GM23248 (cell line): ENCODE measurements at regions not wholly inside any gene's neighbourhood (a gene's known extent, or its start where the extent isn't known, plus 50 kb on each side); places are given as distances from the start of the nearest gene placed in this dataset.

Experiments used
- DNase-seq: peaks from one replicate; pipeline ENCODE4 v3.0.0-alpha.2; 2015
- H2AFZ ChIP-seq: fragments of 200-600 bp; sonication (generic); 2 replicates; pipeline ENCODE4 v1.6.1; 2016; ENCODE audit warnings: antibody characterized with exemption
- H3F3A ChIP-seq: fragments of 200-600 bp; sonication (generic); 2 replicates; pipeline ENCODE4 v1.6.1; 2016; ENCODE audit warnings: mild to moderate bottlenecking, antibody characterized with exemption, mixed run types; ENCODE audit not compliant: insufficient read depth
- H3K27ac ChIP-seq: fragments of 200-600 bp; sonication (generic); 2 replicates; pipeline ENCODE4 v1.5.1; 2016; ENCODE audit warnings: mild to moderate bottlenecking
- H3K27me3 ChIP-seq: fragments of 200-600 bp; sonication (generic); replicated peaks from 2 replicates; pipeline ENCODE4 v1.6.1; 2016; ENCODE audit warnings: mild to moderate bottlenecking; ENCODE audit not compliant: insufficient read depth
- H3K36me3 ChIP-seq: fragments of 200-600 bp; sonication (generic); 2 replicates; pipeline ENCODE4 v1.6.1; 2016; ENCODE audit warnings: low read depth, mild to moderate bottlenecking
- H3K4me1 ChIP-seq: fragments of 200-600 bp; sonication (generic); 2 replicates; pipeline ENCODE4 v1.6.1; 2016; ENCODE audit warnings: mild to moderate bottlenecking; ENCODE audit not compliant: insufficient read depth
- H3K4me2 ChIP-seq: fragments of 200-600 bp; sonication (generic); one replicate; pipeline ENCODE4 v1.6.1; 2016; ENCODE audit warnings: mild to moderate bottlenecking; ENCODE audit not compliant: unreplicated experiment
- H3K4me3 ChIP-seq: fragments of 200-600 bp; sonication (generic); 2 replicates; pipeline ENCODE4 v1.5.1; 2016; ENCODE audit warnings: mild to moderate bottlenecking
- H3K79me2 ChIP-seq: fragments of 200-600 bp; sonication (generic); 2 replicates; pipeline ENCODE4 v1.6.1; 2016; ENCODE audit warnings: mild to moderate bottlenecking; ENCODE audit not compliant: insufficient read depth
- H3K9ac ChIP-seq: fragments of 200-600 bp; sonication (generic); 2 replicates; pipeline ENCODE4 v1.6.1; 2016; ENCODE audit warnings: mild to moderate bottlenecking
- H3K9me2 ChIP-seq: fragments of 200-600 bp; sonication (generic); 2 replicates; pipeline ENCODE4 v1.6.1; 2016; ENCODE audit warnings: mixed run types, mild to moderate bottlenecking, moderate library complexity; ENCODE audit not compliant: insufficient read depth
- H3K9me3 ChIP-seq: fragments of 200-600 bp; sonication (generic); one replicate; pipeline ENCODE4 v1.6.1; 2017; ENCODE audit warnings: low read depth
- H4K20me1 ChIP-seq: fragments of 200-600 bp; sonication (generic); 2 replicates; pipeline ENCODE4 v1.6.0; 2016; ENCODE audit not compliant: insufficient read depth
- EZH2 ChIP-seq: fragments of 200-600 bp; sonication (generic); IDR thresholded peaks from 2 replicates; pipeline ENCODE4 v1.6.1; 2018; ENCODE audit warnings: antibody characterized with exemption, mild to moderate bottlenecking; ENCODE audit not compliant: insufficient read depth, poor library complexity, severe bottlenecking
- EZH2phosphoT487 ChIP-seq: fragments of 200-600 bp; sonication (generic); IDR thresholded peaks from 2 replicates; pipeline ENCODE4 v1.6.1; 2018; ENCODE audit warnings: antibody characterized with exemption, moderate library complexity, mild to moderate bottlenecking, low read depth; ENCODE audit not compliant: insufficient read depth
- WGBS, 2 experiments: methylation state at CpG; one replicate each; pipeline ENCODE4 v1.1.6; 2015 to 2017; ENCODE audit warnings: low lambda C conversion rate in 2 of 2, low coverage in 1 of 2; ENCODE audit errors: missing lambda C conversion rate in 2 of 2; 5-methylcytosine and 5-hydroxymethylcytosine counted together
- in situ Hi-C: fragments of 300-500 bp; cut with MboI; formaldehyde crosslinking; loops from 2 replicates; pipeline ENCODE4 v1.15.0; 2020

DNA sequence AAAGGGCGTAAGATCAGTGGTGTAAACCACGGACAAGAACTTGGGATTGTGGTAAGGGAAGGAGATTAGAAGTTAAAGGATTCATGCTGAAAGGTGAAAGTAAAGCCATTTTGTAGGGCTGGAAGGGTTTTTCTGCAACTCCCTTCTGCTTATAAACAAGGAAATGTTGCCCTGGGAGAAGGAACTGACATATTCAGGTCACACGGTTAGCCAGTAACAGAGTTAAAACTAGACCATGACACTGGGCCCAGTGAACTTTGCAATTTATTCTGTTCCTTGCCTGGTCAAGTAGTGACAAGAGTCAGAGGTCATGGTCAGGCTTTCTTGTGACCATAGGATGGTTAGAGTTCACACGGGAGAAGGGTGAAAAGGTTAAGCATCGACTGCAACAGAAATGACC, 323.3 kb downstream of the DMRT2 start:
- Histone ChIP-seq H3K36me3 (no peaks in the 10 kb centered on the region), H3K79me2 (no peaks in the 10 kb centered on the region), H3K9me2 (no peaks in the 10 kb centered on the region), H2AFZ (no peak overlapping the region), H3K4me3 (no peak overlapping the region), H4K20me1 (no peaks in the 10 kb centered on the region), H3K9ac (no peak overlapping the region), H3K4me1 (no peaks in the 10 kb centered on the region), H3K27ac (no peak overlapping the region), H3K4me2 (no peak overlapping the region), H3K27me3 (no peaks in the 10 kb centered on the region), H3K9me3 (no peaks in the 10 kb centered on the region), H3F3A (no peaks in the 10 kb centered on the region)
- DNase-seq, result no peak
- TF ChIP-seq EZH2phosphoT487, result no peak
- TF ChIP-seq EZH2, result no peak
- WGBS, 2 experiments, result 21 to 24% methylated on average over 5 of the region's 5 CpGs
- in situ Hi-C loops, result no loop called here

DNA sequence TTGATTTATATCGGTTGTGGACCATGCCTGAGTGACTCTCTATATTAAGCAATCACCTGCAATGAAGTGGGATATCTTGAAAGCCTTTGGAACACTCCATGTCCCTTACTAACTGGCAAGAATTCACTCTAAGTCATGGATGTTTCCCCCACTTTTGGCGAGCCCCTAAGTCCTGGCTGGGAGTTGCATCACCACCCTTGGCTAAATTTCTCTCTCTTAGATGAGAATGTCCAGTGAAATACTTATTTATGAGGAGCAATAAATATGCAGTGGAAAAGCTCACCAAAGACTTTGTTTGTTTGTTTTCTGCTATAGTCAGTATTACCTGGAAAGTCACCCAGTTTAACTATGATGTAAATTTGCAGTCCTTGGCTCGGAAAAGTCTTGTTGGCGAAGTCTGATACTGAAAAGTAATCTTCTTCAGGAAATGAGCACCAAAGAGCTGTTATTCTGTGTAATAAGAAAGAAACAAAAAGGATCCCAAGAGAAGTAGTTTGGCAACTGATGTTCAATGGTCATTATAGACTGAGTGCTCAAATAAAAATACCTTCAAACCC, 333.8 kb downstream of the DMRT2 start:
- TF ChIP-seq EZH2phosphoT487 (no peak), EZH2 (no peak)
- no peaks in the 10 kb centered on the region for H3K27me3 ChIP-seq
- H3K4me2 ChIP-seq, result no peak overlapping the region
- H3K9ac ChIP-seq, result no peak overlapping the region
- no peak overlapping the region for H3K27ac ChIP-seq
- no peaks in the 10 kb centered on the region for H4K20me1 ChIP-seq
- H3F3A ChIP-seq, result no peaks in the 10 kb centered on the region
- no peaks in the 10 kb centered on the region for H3K9me2 ChIP-seq
- no peaks in the 10 kb centered on the region for H3K36me3 ChIP-seq
- H3K4me1 ChIP-seq, result no peaks in the 10 kb centered on the region
- H3K4me3 ChIP-seq, result no peak overlapping the region
- in situ Hi-C loops, result no loop called here
- no peaks in the 10 kb centered on the region for H3K9me3 ChIP-seq
- DNase-seq, result no peak
- H2AFZ ChIP-seq, result no peak overlapping the region
- 2 to 8% methylated on average over 4 of the region's 4 CpGs for WGBS, 2 experiments
- H3K79me2 ChIP-seq, result no peaks in the 10 kb centered on the region

DNA sequence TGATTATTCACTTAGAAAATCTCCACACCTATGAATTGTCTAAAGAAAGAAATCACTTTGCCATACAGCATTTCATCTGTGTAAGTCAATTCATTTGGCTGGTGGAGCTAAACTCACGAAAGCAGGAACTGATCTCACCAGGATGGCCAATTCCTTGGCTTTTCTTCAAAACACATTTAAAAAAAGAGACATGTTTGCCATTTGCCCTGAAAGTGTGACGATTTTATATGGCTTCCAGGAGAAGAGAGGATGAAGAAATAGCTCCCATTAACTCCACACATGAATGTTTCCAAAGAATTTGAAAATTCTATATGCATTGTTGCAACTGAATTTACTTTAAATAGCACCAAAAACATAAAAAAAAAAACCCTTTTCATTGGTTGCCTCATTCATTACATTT, 334.7 kb downstream of the DMRT2 start:
- Histone ChIP-seq H3K27ac (no peak overlapping the region), H3K4me2 (no peak overlapping the region), H2AFZ (no peak overlapping the region), H3K9ac (no peak overlapping the region), H3K9me2 (no peaks in the 10 kb centered on the region), H4K20me1 (no peaks in the 10 kb centered on the region), H3K27me3 (no peaks in the 10 kb centered on the region), H3K36me3 (no peaks in the 10 kb centered on the region), H3F3A (no peaks in the 10 kb centered on the region), H3K9me3 (no peaks in the 10 kb centered on the region), H3K79me2 (no peaks in the 10 kb centered on the region), H3K4me3 (no peak overlapping the region), H3K4me1 (no peaks in the 10 kb centered on the region)
- in situ Hi-C loops, result no loop called here
- TF ChIP-seq EZH2phosphoT487 (no peak), EZH2 (no peak)
- DNase-seq, result no peak
- WGBS, 2 experiments, result 0 to 3% methylated on average over 2 of the region's 2 CpGs

DNA sequence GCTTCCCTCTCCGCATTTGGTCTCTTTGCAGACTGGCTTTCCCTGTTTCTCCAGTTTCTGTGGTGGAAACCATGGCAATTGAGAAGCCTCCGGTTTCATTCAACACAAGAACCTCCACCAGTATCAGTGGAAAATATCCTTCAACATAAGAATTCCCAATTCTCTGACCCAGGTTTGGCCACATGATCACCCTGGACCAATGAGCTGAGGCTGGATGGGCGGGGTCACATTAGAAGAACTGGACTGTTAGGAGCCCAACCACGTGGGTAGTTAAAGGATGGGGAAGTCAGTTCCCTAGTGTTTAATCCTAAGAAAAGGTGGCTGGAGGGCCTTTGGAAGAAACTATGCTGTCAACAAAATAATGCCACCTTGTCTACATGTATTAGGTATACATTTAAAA, 336.3 kb downstream of the DMRT2 start:
- Histone ChIP-seq H3K36me3 (no peaks in the 10 kb centered on the region), H3K27ac (no peak overlapping the region), H3F3A (no peaks in the 10 kb centered on the region), H3K9me3 (no peaks in the 10 kb centered on the region), H3K4me1 (no peaks in the 10 kb centered on the region), H3K9ac (no peak overlapping the region), H2AFZ (no peak overlapping the region), H3K9me2 (no peaks in the 10 kb centered on the region), H3K27me3 (no peaks in the 10 kb centered on the region), H4K20me1 (no peaks in the 10 kb centered on the region), H3K4me2 (no peak overlapping the region), H3K79me2 (no peaks in the 10 kb centered on the region), H3K4me3 (no peak overlapping the region)
- in situ Hi-C loops, result no loop called here
- WGBS, 2 experiments, result 54 to 60% methylated on average over 4 of the region's 4 CpGs
- no peak for DNase-seq
- TF ChIP-seq EZH2 (no peak), EZH2phosphoT487 (no peak)

DNA sequence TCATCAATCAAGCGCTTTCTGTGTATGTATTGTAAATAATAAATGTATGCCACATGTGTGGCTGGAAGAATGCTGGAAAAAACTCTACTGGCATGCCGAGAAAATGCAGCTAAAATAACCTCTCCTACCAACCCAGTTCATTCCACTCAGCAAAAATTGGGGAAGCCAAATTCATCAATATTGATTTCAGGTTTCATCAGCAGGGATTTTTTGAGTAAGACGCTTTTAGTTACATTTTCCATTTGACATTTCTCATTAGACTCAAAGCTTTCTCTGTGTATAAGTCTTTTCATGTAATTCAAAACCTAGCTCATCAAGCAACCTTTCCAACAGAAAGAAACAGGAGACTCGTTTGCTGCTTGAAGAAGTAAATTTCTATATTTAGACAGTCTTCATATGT, 338.1 kb downstream of the DMRT2 start:
- Histone ChIP-seq H3K79me2 (no peaks in the 10 kb centered on the region), H3K27me3 (no peaks in the 10 kb centered on the region), H3F3A (no peaks in the 10 kb centered on the region), H3K9ac (no peak overlapping the region), H2AFZ (no peak overlapping the region), H4K20me1 (no peaks in the 10 kb centered on the region), H3K4me2 (no peak overlapping the region), H3K4me1 (no peaks in the 10 kb centered on the region), H3K27ac (no peak overlapping the region), H3K36me3 (no peaks in the 10 kb centered on the region), H3K9me2 (no peaks in the 10 kb centered on the region), H3K9me3 (no peaks in the 10 kb centered on the region), H3K4me3 (no peak overlapping the region)
- in situ Hi-C loops, result no loop called here
- TF ChIP-seq EZH2phosphoT487, result no peak
- WGBS, 2 experiments, result 40 to 42% methylated on average over 4 of the region's 4 CpGs
- DNase-seq, result no peak
